KMS-11 (cell line): ENCODE measurements at regions not wholly inside any gene's neighbourhood (a gene's known extent, or its start where the extent isn't known, plus 50 kb on each side); places are given as distances from the start of the nearest gene placed in this dataset.

ENCODE experiments used
- H2AFZ ChIP-seq: fragments of 200-600 bp; sonication (generic); 2 replicates; pipeline ENCODE4 v1.6.1; 2016; ENCODE audit warnings: antibody characterized with exemption, mixed run types, low read depth
- H3K27ac ChIP-seq: fragments of 200-600 bp; sonication (generic); 2 replicates; pipeline ENCODE4 v1.6.1; 2016; ENCODE audit warnings: mild to moderate bottlenecking, mixed run types
- H3K27me3 ChIP-seq: fragments of 200-600 bp; sonication (generic); 2 replicates; pipeline ENCODE4 v1.6.1; 2017; ENCODE audit warnings: mild to moderate bottlenecking, low read depth, mixed run types, moderate library complexity; ENCODE audit not compliant: insufficient read depth
- H3K36me3 ChIP-seq: fragments of 200-600 bp; sonication (generic); 2 replicates; pipeline ENCODE4 v1.6.1; 2017; ENCODE audit warnings: mild to moderate bottlenecking, mixed run types; ENCODE audit not compliant: insufficient read depth
- H3K4me1 ChIP-seq: fragments of 200-600 bp; sonication (generic); 2 replicates; pipeline ENCODE4 v1.6.1; 2016; ENCODE audit warnings: mild to moderate bottlenecking, low read depth, mixed run types; ENCODE audit not compliant: poor library complexity, severe bottlenecking
- H3K4me2 ChIP-seq: fragments of 200-600 bp; sonication (generic); 2 replicates; pipeline ENCODE4 v1.7.0; 2016; ENCODE audit warnings: mild to moderate bottlenecking, mixed run types
- H3K4me3 ChIP-seq: fragments of 200-600 bp; sonication (generic); IDR thresholded peaks from 2 replicates; pipeline ENCODE4 v1.6.1; 2017; ENCODE audit warnings: low read depth, low read length, mixed read lengths; ENCODE audit not compliant: insufficient read depth
- H3K79me2 ChIP-seq: fragments of 200-600 bp; sonication (generic); 2 replicates; pipeline ENCODE4 v1.6.1; 2016; ENCODE audit warnings: low read depth, mixed run types; ENCODE audit not compliant: insufficient read depth
- H3K9ac ChIP-seq: fragments of 200-600 bp; sonication (generic); 2 replicates; pipeline ENCODE4 v1.6.1; 2016; ENCODE audit warnings: mild to moderate bottlenecking, mixed run types
- H4K20me1 ChIP-seq: fragments of 200-600 bp; sonication (generic); 2 replicates; pipeline ENCODE4 v1.6.1; 2016; ENCODE audit warnings: mild to moderate bottlenecking, mixed run types; ENCODE audit not compliant: insufficient read depth
- CTCF ChIP-seq: fragments of 200-600 bp; sonication (generic); conservative IDR thresholded peaks from 2 replicates; pipeline ENCODE4 v1.6.1; 2017; ENCODE audit warnings: low read depth, mild to moderate bottlenecking, antibody characterized with exemption, low read length, moderate library complexity, mixed read lengths

GRCh38 chr5:66436721-66437120, 159.5 kb upstream of the MAST4 start:
- peak; percentile 71 for TF ChIP-seq CTCF
- H4K20me1 ChIP-seq, result no peaks in the 10 kb centered on the region
- H2AFZ ChIP-seq, result no peak overlapping the region
- no peak overlapping the region for H3K4me2 ChIP-seq
- H3K4me3 ChIP-seq, result no peak overlapping the region
- H3K36me3 ChIP-seq, result no peaks in the 10 kb centered on the region
- no peaks in the 10 kb centered on the region for H3K27me3 ChIP-seq
- H3K4me1 ChIP-seq, result peaks cover 35% of the 10 kb centered on the region
- H3K9ac ChIP-seq, result no peak overlapping the region
- no peak overlapping the region for H3K27ac ChIP-seq
- no peaks in the 10 kb centered on the region for H3K79me2 ChIP-seq

- Histone ChIP-seq H3K27ac (no peak overlapping the region), H3K4me2 (no peak overlapping the region), H3K27me3 (no peaks in the 10 kb centered on the region), H3K4me1 (peaks cover 45% of the 10 kb centered on the region), H3K79me2 (no peaks in the 10 kb centered on the region), H3K36me3 (no peaks in the 10 kb centered on the region), H4K20me1 (no peaks in the 10 kb centered on the region), H3K4me3 (no peak overlapping the region), H3K9ac (no peak overlapping the region), H2AFZ (no peak overlapping the region)
- no peak for TF ChIP-seq CTCF
Observed at GRCh38 chr5:66438087-66438486, 158.1 kb upstream of the MAST4 start.

- no peak overlapping the region for H3K27ac ChIP-seq
- no peak overlapping the region; the same call in 1 of the 2 replicates for H3K4me2 ChIP-seq
- TF ChIP-seq CTCF, result no peak
- no peak overlapping the region for H3K4me3 ChIP-seq
- no peak overlapping the region for H2AFZ ChIP-seq
- peaks cover 45% of the 10 kb centered on the region for H3K4me1 ChIP-seq
- no peaks in the 10 kb centered on the region for H3K36me3 ChIP-seq
- H3K27me3 ChIP-seq, result no peaks in the 10 kb centered on the region
- no peaks in the 10 kb centered on the region for H4K20me1 ChIP-seq
- H3K9ac ChIP-seq, result no peak overlapping the region
- no peaks in the 10 kb centered on the region for H3K79me2 ChIP-seq
Observed at GRCh38 chr5:66438696-66439095, 157.5 kb upstream of the MAST4 start.

- no peaks in the 10 kb centered on the region for H3K79me2 ChIP-seq
- no peak for TF ChIP-seq CTCF
- H3K4me3 ChIP-seq, result no peak overlapping the region
- no peaks in the 10 kb centered on the region for H4K20me1 ChIP-seq
- peak overlapping the region; percentile 48 for H3K4me2 ChIP-seq
- H3K36me3 ChIP-seq, result no peaks in the 10 kb centered on the region
- H3K4me1 ChIP-seq, result peaks cover 45% of the 10 kb centered on the region
- H3K27me3 ChIP-seq, result no peaks in the 10 kb centered on the region
- H3K9ac ChIP-seq, result peak overlapping the region; percentile 37; the same call in 1 of the 2 replicates
- peak overlapping the region; percentile 52 for H3K27ac ChIP-seq
- peak overlapping the region; percentile 67; the same call in 1 of the 2 replicates for H2AFZ ChIP-seq
Observed at GRCh38 chr5:66440202-66440680, 156.0 kb upstream of the MAST4 start.
